ENCODE measurements at regions not wholly inside any gene's neighbourhood (a gene's known extent, or its start where the extent isn't known, plus 50 kb on each side); places are given as distances from the start of the nearest gene placed in this dataset.

DNA sequence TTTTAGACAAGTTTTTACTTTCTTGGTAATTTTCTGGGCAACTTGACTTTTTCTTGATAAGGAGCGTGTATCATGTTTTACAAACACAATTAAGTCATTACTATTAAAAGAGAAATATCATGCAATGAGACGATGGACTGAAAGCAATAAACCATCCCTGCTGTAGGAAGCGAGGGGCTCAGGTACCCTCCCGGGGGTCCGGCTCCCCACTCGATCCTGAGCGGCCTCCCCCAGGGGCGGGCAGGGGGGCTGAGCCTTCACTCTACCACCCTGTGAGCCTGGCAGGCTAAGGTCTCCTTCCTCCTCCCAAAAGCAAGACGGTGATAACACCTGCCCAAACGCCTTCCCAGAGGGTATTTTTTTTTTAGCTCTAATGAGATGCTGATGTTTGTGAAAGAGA is 51.8 kb upstream of the ADGRA1 start:
- no peak for DNase-seq (ENCODE audit: low spot score)

- DNase-seq (ENCODE audit: low spot score): no peak
Observed at GRCh38 chr10:133034762-133035161, 53.0 kb upstream of the ADGRA1 start.

DNA sequence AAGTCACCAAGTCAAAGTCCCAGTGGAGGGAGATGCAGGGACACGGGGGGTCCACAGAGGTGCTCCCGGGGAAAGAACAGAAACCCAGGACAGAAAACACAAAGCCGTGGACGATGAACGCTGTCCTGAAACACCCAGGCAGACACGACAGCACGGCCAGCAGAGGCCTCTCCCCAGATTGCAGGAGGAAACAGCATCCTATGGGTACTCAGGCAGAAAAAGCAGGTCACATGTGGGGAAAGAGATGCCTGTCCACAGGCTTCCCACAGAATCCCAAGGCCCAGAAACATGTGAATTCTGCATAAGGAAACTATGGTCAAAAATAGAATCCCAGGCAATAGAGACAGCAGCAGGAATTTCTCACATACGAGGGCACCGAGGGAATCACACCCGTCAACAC is 53.6 kb upstream of the ADGRA1 start:
- DNase-seq (ENCODE audit: low spot score): no peak

GRCh38 chr10:133033742-133034048 is 54.0 kb upstream of the ADGRA1 start:
- no peak for DNase-seq (ENCODE audit: low spot score)

DNA sequence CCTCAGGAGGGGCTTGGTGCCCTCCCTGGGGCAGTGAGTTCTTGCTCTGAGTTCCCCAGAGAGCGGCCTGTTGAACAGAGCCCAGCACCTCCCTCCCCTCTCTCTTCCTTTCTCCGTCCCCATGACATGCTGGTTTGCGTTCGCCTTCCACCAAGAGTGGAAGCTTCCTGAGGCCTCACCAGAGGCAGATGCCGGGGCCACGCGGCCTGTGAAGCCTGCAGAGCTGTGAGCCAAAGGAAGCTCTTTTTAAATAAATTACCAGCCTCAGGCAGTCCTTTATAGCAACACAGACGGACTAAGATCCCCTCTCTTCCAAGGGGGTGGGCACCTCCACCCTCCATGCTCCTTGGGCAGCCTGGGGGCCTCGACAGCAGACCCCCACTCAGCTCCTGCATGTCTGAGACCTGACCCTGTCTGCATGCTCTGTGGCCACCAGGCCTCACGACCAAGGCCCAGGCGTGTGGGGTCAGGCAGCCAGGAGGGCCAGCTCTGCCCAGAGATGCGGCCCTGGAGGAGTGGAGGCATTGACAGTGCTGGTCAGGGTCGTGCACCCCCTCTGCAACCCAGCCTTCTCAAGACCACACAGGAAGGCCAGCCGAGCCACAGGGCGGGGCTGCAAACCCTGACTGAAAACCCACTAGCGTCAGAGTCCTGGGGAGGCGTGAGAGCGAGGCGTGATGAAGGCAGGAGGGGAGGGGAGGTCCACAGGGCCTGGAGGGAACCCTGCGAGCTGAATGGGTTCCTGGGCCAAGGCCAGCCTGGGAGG is 54.6 kb upstream of the ADGRA1 start:
- no peak for DNase-seq (ENCODE audit: low spot score)

DNA sequence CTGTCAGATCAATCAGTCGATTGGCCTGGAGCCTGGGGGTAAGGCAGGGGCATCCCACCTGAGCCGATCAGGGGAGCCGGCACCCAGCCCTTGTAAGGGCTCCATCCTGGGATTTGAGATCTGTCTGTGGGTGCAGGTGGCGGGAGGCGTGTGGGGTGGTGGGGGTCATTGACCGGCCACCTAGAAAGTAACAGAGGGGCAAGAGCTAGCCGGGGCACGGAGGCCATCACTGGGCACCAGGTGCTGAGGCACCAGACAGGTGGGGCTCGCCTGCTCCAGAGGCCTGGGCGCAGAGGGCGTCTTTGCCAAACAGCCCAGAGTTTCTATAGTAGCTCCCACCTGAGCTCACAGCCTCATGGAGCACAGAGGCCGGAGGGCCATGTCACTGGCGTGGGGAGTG is 55.5 kb upstream of the ADGRA1 start:
- DNase-seq (ENCODE audit: low spot score): no peak

DNA sequence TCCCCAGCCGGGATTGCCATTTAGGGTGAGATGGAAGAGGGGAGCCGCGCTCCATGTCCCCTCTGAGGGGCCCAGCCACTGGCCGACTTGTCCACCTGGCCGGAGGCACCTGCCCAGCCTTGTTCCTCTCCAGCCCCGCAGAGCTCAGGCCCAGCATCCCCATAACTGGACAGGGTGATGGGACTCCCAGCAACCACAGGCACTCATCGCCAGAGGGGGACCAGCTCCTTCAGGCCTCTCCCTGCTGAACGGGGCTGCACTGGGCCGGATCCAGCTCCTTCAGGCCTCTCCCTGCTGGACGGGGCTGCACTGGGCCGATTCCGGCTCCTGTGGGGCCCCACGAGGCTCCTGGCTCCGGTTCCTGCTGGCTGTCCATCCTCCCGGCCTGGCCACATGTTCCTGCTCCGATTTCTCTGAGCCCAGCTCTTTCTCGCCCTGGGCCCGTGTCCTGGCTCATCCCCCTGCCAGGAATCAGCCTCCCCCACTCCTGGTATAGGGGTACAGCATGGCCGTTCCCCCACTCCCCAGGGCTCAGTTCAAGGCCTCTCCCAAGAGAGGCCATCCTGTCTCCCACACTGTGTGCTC is 56.1 kb upstream of the ADGRA1 start:
- no peak for DNase-seq (ENCODE audit: low spot score)

- DNase-seq (ENCODE audit: low spot score): no peak
Observed at GRCh38 chr10:133030781-133031180, 56.9 kb upstream of the ADGRA1 start.

GRCh38 chr10:133030126-133030525 is 57.6 kb upstream of the ADGRA1 start:
- no peak for DNase-seq (ENCODE audit: low spot score)

- DNase-seq (ENCODE audit: low spot score): no peak
Observed at GRCh38 chr10:133028956-133029355, 58.8 kb upstream of the ADGRA1 start.

DNA sequence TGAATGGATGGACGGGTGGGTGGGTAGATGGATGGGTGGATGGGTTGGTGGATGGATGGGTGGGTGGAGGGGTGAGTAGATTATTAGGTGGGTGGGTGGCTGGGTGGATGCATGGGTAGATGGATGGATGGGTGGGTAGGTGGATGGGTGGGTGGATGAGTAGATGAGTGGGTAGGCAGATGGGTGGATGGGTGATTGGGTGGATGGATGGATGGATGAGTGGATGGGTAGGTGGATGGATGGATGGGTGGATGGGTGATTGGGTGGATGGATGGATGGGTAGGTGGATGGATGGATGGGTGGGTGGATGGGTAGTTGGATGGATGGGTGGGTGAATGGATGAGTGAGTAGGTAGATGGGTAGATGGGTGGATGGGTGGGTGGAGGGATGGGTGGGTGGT is 59.6 kb upstream of the ADGRA1 start:
- DNase-seq (ENCODE audit: low spot score): no peak

DNA sequence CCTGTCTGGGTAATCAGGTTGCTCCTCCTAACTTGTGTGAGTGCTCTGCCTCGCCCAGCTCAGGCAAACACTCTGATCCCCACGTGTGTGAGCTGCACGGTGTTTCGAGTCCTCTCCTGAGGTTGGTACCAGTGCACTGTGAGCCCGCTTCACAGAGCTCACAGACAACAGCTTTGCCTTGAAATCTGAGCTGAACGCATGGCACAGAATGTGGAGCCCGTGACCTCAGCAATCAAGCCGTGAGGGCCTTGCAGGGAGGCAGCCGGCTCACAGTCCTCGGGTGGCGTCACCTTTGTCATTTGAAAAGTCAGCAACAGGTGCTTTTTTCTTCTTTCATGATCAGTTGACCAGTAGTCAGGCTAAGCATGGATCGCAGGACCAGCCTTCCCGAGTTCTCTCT is 60.2 kb upstream of the ADGRA1 start:
- no peak for DNase-seq (ENCODE audit: low spot score)

DNA sequence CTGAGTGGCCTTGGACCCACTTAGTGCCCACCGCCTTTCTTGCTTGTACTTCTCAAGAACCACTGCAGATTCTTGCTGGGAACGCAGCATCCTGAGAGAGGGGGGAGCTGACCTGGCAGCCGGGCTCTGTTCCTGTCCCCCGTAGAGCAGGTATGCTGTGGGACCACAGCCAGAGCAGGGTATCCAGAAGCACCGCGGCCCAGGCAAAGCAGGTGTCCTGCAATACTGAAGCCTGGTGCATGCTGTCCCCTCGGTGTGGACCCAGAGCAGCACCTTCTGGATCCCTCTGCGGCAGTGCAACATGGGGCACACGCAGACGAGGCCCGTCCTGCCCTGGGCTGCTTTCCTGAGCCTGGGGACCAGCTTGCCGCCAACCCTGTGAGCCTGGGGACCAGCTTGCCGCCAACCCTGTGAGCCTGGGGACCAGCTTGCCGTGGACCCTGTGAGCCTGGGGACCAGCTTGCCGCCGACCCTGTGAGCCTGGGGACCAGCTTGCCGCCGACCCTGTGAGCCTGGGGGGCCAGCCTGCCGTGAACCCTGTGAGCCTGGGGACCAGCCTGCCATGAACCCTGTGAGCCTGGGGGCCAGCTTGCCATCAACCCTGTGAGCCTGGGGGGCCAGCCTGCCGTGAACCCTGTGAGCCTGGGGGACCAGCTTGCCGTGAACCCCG is 60.9 kb upstream of the ADGRA1 start:
- no peak for DNase-seq (ENCODE audit: low spot score)

DNA sequence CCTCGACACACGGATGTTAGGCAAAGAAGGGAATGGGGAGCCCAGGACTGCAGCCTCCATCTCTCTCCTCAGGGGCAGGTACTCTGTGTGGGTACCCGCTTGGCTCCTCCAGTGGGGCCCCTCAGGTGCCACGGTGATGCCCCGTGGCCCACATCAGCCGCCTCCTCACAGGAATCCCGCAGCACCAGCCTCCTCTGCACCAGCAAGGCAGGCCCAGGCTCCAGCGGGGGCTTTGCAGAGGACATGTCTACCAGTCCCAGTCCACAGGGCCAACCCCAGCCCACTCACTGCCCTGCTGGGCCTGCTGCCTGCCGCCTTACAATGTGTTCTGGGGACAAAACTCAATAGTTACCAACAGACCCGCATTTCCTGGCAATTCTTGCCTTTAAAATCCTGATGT is 61.6 kb upstream of the ADGRA1 start:
- no peak for DNase-seq (ENCODE audit: low spot score)

GRCh38 chr10:133025558-133026090 is 62.1 kb upstream of the ADGRA1 start:
- DNase-seq (ENCODE audit: low spot score): no peak

- DNase-seq (ENCODE audit: low spot score): no peak
Observed at GRCh38 chr10:133024704-133025557, 62.8 kb upstream of the ADGRA1 start.

- DNase-seq (ENCODE audit: low spot score): no peak
Observed at GRCh38 chr10:133023216-133023843, 64.4 kb upstream of the ADGRA1 start.

DNA sequence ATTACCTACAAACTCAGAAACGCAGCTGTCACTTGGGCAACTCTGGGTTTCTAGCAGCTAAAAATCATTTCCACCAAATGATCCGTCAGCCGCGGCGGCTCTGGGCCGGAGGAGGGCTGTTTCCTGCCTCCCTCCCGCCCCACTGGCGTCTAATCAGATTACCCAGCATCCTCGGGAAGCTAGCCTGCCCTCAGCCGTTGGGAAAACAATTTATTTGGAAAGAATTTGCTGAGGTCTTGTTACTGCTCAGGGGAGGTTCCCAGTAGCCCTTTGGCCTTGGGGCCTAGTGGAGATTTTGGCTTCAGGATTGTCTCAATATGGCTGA is 65.0 kb upstream of the ADGRA1 start:
- peak; percentile 64 for DNase-seq (ENCODE audit: low spot score)

GRCh38 chr10:133021963-133022775 is 65.6 kb upstream of the ADGRA1 start:
- DNase-seq (ENCODE audit: low spot score): no peak

DNA sequence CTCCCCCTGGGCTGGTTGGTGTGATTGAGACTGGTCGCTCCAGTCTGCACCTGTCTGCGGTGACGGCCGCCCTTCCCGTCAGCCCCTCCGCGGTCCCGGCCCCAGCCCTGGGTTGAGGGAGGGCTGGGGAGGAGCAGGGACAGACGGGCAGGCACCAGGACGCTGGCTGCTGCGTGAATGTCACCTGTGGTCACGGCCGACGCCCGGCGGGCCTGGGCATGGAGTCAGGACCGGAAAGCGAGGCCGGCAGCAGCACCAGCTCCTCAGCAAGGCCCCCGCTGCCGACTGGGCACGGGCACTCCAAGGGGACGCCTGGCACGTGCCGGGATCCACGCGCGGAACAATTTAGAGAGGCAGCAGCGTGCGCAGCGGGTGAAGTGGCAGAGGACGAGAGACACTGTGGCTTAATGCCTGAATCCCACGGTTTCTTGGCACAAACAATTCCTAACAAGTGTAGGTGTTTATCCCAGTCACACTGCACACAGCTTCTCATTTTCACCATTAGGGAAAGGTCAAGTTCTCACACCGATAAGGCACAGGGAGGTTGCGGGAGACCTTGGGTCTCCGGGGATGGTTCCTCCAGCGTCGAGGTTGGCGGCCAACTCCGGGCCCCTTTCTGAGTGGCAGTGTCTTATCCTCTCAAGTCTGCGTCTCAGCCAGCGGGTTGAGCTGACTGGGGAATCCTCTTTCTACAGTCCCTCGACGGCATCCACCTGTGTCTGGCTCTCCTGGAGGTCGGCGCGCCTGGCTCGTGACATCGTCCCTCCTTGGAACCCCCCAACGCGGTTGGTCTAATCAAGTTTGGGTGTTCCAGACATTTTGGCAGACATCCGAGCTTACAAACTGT is 66.4 kb upstream of the ADGRA1 start:
- no peak for DNase-seq (ENCODE audit: low spot score)

Data from AG20443 (cell line).